ENCODE measurements at regions not wholly inside any gene's neighbourhood (a gene's known extent, or its start where the extent isn't known, plus 50 kb on each side); places are given as distances from the start of the nearest gene placed in this dataset.

DNA sequence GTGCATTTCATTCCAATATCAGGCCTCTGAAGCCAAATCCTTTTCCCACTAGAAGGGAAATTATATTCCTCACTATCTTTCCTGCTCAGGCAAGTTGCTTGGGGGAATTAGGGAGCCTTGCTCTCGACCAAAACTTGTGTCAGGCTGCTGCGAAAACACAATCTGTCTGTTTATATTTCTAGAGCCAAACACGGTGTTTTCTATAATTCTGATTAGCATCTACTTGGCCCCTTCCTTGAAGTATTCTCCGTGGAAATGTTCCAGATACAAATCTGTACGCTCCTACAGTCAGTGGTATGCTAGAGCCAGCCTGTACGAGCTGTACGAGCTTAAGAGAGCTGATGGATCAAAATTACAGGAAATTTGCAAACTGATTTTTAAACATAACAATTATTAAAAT lies 299.3 kb upstream of the SALL1 start:
- no peak for DNase-seq

DNA sequence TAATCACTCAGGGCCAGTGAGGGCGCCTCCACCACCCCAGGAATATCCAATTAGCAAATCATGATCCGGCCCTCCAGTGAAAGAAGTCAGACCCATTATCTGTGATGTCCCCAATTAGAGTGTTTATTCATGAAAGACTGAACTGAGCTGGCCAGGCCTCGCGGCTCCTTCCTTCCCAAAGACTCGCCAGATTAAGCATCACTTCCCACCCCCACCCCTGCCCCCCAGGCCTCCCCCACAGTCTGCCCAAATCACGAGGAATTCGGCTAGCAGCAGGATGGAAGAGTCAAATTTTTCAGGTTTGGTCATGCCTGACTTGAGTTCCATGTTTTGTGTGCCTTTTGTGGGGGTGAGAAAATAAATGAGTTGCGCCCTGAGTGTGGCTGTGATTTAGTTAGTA lies 298.4 kb upstream of the SALL1 start:
- DNase-seq = no peak

GRCh38 chr16:51445250-51445649 lies 294.2 kb upstream of the SALL1 start:
- no peak for DNase-seq

- DNase-seq = no peak
Measured at GRCh38 chr16:51443934-51444333, 292.9 kb upstream of the SALL1 start.

GRCh38 chr16:51442141-51442870 lies 291.2 kb upstream of the SALL1 start:
- DNase-seq = no peak

GRCh38 chr16:51440131-51440889 lies 289.2 kb upstream of the SALL1 start:
- DNase-seq = no peak

- DNase-seq = no peak
Measured at GRCh38 chr16:51439271-51439670, 288.2 kb upstream of the SALL1 start.

- DNase-seq = no peak
Measured at GRCh38 chr16:51436742-51437141, 285.7 kb upstream of the SALL1 start.

DNA sequence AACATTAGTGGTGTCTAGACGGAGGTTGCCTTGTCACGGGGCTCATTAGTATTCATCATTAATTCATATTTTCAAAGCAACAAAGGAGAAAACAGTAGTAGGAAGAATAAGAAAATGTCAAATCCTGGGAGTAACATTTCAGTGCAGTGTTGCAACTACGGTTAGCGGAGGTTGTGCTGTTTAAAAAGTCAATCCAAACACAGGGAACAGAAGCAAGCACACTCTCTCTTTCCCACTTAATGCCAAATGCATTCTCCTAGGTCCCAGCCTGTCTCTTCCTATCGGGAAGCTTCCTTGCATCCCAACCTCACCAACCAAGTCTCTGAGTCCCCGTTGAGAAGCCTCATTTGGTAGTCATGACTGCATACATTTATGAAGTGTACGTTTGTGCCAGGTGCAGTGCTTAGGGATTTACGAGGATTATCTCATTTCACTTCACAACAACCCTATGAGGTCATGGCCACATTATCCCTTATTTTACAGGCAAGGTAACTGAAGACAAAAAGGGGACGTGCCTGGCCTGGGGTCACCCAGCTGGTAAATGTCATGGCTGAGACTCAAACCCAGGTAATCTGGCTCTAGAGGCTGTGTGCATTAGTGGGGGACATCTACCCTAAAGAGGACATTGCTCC lies 283.6 kb upstream of the SALL1 start:
- DNase-seq = no peak

GRCh38 chr16:51433599-51433998 lies 282.5 kb upstream of the SALL1 start:
- DNase-seq = no peak

DNA sequence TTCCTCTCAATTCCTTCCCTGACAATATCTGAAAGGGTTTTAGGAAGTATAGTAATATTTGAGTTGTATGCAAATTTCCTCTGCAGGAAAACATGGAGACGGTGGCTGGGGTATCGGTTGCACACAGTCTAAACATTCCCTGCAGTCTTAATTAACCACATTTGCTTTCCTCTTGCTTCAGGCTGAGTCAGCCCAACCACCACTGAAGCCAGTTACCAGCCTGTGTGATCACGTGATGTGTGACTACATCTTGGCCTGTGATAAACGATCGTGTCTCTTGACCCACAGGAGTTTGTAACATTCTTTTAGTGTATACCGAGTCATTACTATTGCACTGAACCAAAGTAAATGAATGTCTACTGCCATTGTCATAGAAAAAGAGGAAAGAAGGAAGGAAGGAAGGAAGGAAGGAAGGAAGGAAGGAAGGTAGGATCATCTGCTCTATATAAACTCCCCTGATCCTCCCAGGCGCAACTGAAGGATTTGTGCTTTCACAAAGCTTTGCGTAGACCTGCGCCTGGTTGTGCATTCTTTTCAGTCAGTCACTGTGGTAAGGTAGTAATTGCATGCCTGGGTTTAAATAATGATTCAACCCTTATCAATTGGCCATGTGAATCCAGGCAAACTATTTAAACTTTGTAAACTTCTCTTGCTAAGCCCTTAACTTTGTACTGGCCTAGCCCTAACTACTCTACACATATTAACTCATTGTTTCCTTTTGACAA lies 280.6 kb upstream of the SALL1 start:
- peak; percentile 31 for DNase-seq

DNA sequence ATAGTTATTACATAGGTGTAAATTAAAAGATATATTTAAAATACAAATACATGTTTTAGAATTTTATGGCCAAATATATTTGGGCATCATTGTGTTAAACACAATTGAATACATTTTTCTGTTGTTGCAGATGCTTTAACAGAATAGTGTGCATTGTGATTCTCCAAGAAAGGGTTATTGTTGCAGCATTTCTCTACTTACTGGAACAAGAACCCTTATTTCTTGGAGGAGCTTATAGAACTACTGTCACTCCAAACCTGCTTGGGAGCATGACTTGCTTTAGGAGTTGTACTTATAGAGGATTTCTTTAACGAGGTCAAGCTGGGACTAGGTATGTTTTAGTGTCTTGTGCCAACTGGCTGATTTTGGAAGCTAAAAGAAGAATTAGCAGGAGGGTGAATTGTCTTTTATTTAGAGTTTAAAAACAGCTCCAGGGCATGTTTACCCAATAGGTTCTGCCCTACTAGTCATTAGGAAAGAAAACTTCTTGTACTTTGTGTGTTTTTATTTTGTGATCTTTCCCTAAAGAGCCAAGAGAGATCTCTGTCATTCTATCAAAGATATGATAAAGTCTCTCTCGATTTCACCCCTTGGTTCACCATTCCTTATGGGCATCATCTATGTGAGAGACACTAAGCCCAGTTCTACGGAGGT lies 279.8 kb upstream of the SALL1 start:
- no peak for DNase-seq

GRCh38 chr16:51429041-51429440 lies 278.0 kb upstream of the SALL1 start:
- DNase-seq = no peak

DNA sequence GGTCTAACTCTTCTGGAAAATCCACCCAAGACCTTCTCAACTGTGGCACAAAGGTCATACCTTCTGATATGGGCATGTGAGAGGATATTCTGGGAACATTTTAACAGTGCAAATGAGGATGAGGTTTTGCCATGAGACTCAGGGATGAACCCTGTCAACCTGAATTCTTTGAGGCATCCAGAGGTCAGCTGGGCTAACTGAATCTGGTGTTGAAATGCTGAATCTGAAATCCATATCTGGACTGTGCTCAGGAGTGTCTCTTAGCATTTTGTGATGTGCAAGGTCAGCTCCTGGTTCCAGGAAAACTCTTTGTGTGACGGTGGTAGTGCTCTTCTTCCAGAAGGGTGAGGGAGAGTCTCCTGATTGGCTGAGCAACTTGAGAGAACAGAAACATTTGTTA lies 276.0 kb upstream of the SALL1 start:
- no peak for DNase-seq

DNA sequence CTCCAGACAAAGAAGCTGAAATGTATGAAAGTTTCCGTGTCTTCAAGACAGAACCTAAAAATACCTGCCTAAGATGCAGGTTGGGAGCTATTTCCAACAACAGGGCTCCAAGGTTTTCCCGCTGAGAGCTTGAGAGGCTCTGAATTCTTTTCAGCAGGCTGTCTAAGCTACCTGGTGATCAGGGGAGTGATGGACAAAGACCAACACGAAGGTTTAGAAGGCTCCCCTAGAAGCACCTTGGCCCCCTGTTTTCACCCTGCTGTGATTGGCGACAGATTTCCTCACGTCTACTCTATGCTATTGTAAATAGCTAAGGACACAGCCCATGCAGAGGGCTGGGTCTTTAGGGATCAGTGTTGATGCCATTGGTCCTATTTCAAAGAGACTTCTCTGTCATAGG lies 275.2 kb upstream of the SALL1 start:
- no peak for DNase-seq

DNA sequence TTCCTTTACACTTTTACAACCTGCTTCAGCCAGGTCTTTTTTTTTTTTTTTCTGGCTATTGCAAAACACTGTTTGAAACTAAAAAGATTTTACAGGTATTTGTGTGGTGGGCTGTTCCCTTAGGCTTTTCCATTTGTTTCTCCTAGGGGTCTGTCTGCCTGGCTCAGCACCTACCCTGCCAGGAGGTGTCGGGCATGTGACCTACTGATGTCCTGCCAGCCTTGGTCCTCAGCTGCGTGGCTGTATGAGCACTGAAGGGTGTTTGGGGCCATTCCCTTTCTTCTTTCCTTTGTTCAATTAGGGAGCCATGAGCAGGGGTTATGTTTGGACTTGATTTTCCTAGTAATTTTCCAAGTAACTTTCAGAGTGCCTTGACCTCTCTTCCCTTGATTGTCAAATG lies 269.2 kb upstream of the SALL1 start:
- no peak for DNase-seq

GRCh38 chr16:51419768-51420167 lies 268.7 kb upstream of the SALL1 start:
- DNase-seq = no peak

DNA sequence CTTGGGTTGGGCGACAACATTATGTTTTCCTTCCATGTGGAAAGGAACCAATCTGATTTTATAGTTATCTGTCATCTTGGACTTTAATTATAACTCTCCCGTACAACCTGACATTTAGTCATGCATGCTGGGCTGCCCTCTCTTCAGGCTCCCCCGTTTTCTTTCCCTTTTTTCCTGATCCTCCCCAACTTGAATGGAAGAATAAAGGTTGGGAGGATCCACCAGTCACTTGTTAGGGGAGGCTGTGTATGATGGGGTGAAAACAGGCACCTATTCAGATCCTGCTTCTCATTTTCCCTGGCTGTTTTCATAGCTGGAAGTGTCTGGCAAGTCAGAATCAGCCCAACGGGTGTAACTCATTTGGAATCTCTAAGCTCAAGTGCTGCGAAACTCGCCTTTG lies 267.2 kb upstream of the SALL1 start:
- DNase-seq = no peak

GRCh38 chr16:51416926-51417325 lies 265.9 kb upstream of the SALL1 start:
- DNase-seq = no peak

DNA sequence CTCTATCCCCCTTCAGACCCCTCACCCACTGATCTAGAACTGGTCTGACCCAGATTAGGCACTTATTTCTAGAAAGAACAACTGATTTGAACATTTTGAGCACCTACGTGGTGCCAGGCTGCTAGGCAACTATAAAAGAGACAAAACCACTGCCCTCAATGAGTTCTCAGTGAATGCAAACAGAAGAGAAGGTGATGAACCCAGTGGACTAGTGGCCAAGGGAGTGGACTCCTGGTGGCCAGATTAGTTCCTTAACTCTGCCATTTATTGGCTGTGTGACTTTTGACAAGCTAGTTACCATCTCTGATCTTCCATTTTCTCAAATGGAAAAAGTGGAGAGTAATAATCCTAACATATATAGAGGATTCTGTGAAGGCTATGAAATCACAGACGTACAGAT lies 259.1 kb upstream of the SALL1 start:
- no peak for DNase-seq

DNA sequence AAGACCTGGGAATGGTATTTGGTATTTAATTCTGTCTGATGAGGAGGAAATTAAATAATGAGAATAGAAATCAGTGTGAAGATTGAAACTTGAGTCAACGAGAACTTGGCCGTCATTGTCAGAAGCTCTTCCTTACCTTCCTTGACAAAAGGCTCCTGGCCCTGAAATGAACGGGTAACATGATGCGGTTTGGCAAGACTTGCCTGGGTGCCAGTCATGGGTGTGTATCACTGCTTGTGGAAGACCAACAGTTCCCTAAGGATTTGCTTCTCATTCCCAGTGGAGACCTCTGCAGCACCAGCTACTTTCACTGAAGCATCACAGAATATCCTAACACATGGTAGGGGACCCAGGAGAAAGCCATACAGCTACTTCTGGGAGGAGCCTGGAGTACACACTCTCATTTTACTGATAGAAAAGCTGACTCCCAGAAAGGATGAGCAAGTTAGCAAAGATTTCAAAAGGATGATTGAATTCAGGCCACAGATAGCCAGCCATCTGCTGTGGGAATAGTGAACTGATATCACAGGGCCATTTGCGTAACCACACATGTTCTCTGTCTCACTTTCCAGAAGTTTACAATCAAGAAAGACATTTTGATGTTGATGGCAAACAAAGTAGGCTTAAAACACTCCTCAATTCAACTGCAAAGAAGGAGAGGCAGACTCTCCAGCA lies 258.1 kb upstream of the SALL1 start:
- DNase-seq = no peak

GRCh38 chr16:51408357-51408756 lies 257.3 kb upstream of the SALL1 start:
- DNase-seq = no peak
